ENCODE measurements at regions not wholly inside any gene's neighbourhood (a gene's known extent, or its start where the extent isn't known, plus 50 kb on each side); places are given as distances from the start of the nearest gene placed in this dataset.
"Not testable (repeated sequence)": the region's sequence is repeated elsewhere in the genome, so short reads cannot be mapped to it uniquely, and the experiment has no call there.

- H3K27me3 Mint-ChIP-seq: no peaks in the 10 kb centered on the region
- H3K9me3 Mint-ChIP-seq: peaks cover 2% of the 10 kb centered on the region
- no peaks in the 10 kb centered on the region for H3K4me1 Mint-ChIP-seq (ENCODE audit: low read depth)
- no peak for DNase-seq
- no peaks in the 10 kb centered on the region for H3K36me3 Mint-ChIP-seq (ENCODE audit: low read depth)
- H3K27ac Mint-ChIP-seq: no peak overlapping the region
- no peak overlapping the region for H3K4me3 Mint-ChIP-seq
These were observed 297.0 kb downstream of the SH3GL2 start for GRCh38 chr9:17875886-17876285.

- Mint-ChIP-seq H3K27ac (no peak overlapping the region), H3K4me1 (ENCODE audit: low read depth) (no peaks in the 10 kb centered on the region), H3K27me3 (no peaks in the 10 kb centered on the region), H3K4me3 (no peak overlapping the region), H3K9me3 (peaks cover 2% of the 10 kb centered on the region), H3K36me3 (ENCODE audit: low read depth) (no peaks in the 10 kb centered on the region)
- no peak for DNase-seq
These were observed 297.8 kb downstream of the SH3GL2 start for GRCh38 chr9:17876687-17877086.

- no peak for DNase-seq
- H3K27me3 Mint-ChIP-seq: no peaks in the 10 kb centered on the region
- no peak overlapping the region for H3K4me3 Mint-ChIP-seq
- peaks cover 3% of the 10 kb centered on the region for H3K9me3 Mint-ChIP-seq
- H3K4me1 Mint-ChIP-seq (ENCODE audit: low read depth): no peaks in the 10 kb centered on the region
- H3K36me3 Mint-ChIP-seq (ENCODE audit: low read depth): no peaks in the 10 kb centered on the region
- H3K27ac Mint-ChIP-seq: no peak overlapping the region
These were observed 300.0 kb downstream of the SH3GL2 start for GRCh38 chr9:17878810-17879370.

- Mint-ChIP-seq H3K9me3 (peaks cover 3% of the 10 kb centered on the region), H3K27ac (no peak overlapping the region), H3K4me1 (ENCODE audit: low read depth) (no peaks in the 10 kb centered on the region), H3K27me3 (no peaks in the 10 kb centered on the region), H3K36me3 (ENCODE audit: low read depth) (no peaks in the 10 kb centered on the region), H3K4me3 (no peak overlapping the region)
- DNase-seq: no peak
These were observed 302.5 kb downstream of the SH3GL2 start for GRCh38 chr9:17881371-17881770.

- no peak for DNase-seq
These were observed 304.1 kb downstream of the SH3GL2 start for GRCh38 chr9:17882688-17883594.

GRCh38 chr9:17888066-17888465 lies 309.2 kb downstream of the SH3GL2 start:
- Mint-ChIP-seq H3K4me1 (ENCODE audit: low read depth) (no peaks in the 10 kb centered on the region), H3K27ac (no peak overlapping the region), H3K9me3 (peaks cover 2% of the 10 kb centered on the region), H3K4me3 (no peak overlapping the region), H3K27me3 (no peaks in the 10 kb centered on the region), H3K36me3 (ENCODE audit: low read depth) (no peaks in the 10 kb centered on the region)
- DNase-seq: no peak

More at GRCh38 chr9:17882688-17883594, 304.1 kb downstream of the SH3GL2 start:
- H3K27me3 Mint-ChIP-seq: no peaks in the 10 kb centered on the region
- no peaks in the 10 kb centered on the region for H3K4me1 Mint-ChIP-seq (ENCODE audit: low read depth)
- no peak overlapping the region for H3K4me3 Mint-ChIP-seq
- H3K27ac Mint-ChIP-seq: no peak overlapping the region
- H3K9me3 Mint-ChIP-seq: peaks cover 3% of the 10 kb centered on the region
- H3K36me3 Mint-ChIP-seq (ENCODE audit: low read depth): no peaks in the 10 kb centered on the region

GRCh38 chr9:17888964-17889363 lies 310.1 kb downstream of the SH3GL2 start:
- not testable (repeated sequence) for H3K4me1 Mint-ChIP-seq (ENCODE audit: low read depth); H3K27me3 Mint-ChIP-seq; H3K27ac Mint-ChIP-seq; H3K4me3 Mint-ChIP-seq; DNase-seq; H3K9me3 Mint-ChIP-seq; H3K36me3 Mint-ChIP-seq (ENCODE audit: low read depth)

- Mint-ChIP-seq H3K36me3 (ENCODE audit: low read depth) (no peaks in the 10 kb centered on the region), H3K27ac (no peak overlapping the region), H3K4me3 (no peak overlapping the region), H3K27me3 (no peaks in the 10 kb centered on the region), H3K9me3 (peaks cover 4% of the 10 kb centered on the region), H3K4me1 (ENCODE audit: low read depth) (no peaks in the 10 kb centered on the region)
- DNase-seq: no peak
These were observed 315.8 kb downstream of the SH3GL2 start for GRCh38 chr9:17894501-17895160.

GRCh38 chr9:17900606-17901005 lies 321.7 kb downstream of the SH3GL2 start:
- Mint-ChIP-seq H3K36me3 (ENCODE audit: low read depth) (no peaks in the 10 kb centered on the region), H3K27me3 (peaks cover 13% of the 10 kb centered on the region), H3K4me3 (no peak overlapping the region), H3K4me1 (ENCODE audit: low read depth) (no peaks in the 10 kb centered on the region), H3K27ac (no peak overlapping the region), H3K9me3 (peaks cover 4% of the 10 kb centered on the region)
- DNase-seq: no peak

GRCh38 chr9:17905366-17905765 lies 326.5 kb downstream of the SH3GL2 start:
- Mint-ChIP-seq H3K27me3 (peaks cover 39% of the 10 kb centered on the region), H3K27ac (no peak overlapping the region), H3K4me3 (no peak overlapping the region), H3K9me3 (no peaks in the 10 kb centered on the region), H3K36me3 (ENCODE audit: low read depth) (no peaks in the 10 kb centered on the region), H3K4me1 (ENCODE audit: low read depth) (no peaks in the 10 kb centered on the region)
- DNase-seq: no peak

- Mint-ChIP-seq H3K4me3 (no peak overlapping the region), H3K9me3 (no peaks in the 10 kb centered on the region), H3K27me3 (peaks cover 39% of the 10 kb centered on the region), H3K4me1 (ENCODE audit: low read depth) (no peaks in the 10 kb centered on the region), H3K36me3 (ENCODE audit: low read depth) (no peaks in the 10 kb centered on the region), H3K27ac (no peak overlapping the region)
- DNase-seq: no peak
These were observed 326.9 kb downstream of the SH3GL2 start for GRCh38 chr9:17905781-17906175.

GRCh38 chr9:17906176-17906840 lies 327.4 kb downstream of the SH3GL2 start:
- Mint-ChIP-seq H3K27ac (no peak overlapping the region), H3K4me3 (no peak overlapping the region)

GRCh38 chr9:17906841-17907778 lies 328.2 kb downstream of the SH3GL2 start:
- Mint-ChIP-seq H3K4me1 (ENCODE audit: low read depth) (no peaks in the 10 kb centered on the region), H3K36me3 (ENCODE audit: low read depth) (no peaks in the 10 kb centered on the region), H3K27ac (no peak overlapping the region), H3K27me3 (peaks cover 39% of the 10 kb centered on the region), H3K4me3 (no peak overlapping the region), H3K9me3 (peaks cover 2% of the 10 kb centered on the region)
- DNase-seq: no peak

More at GRCh38 chr9:17906176-17906840, 327.4 kb downstream of the SH3GL2 start:
- no peak for DNase-seq
- no peaks in the 10 kb centered on the region for H3K36me3 Mint-ChIP-seq (ENCODE audit: low read depth)
- peaks cover 39% of the 10 kb centered on the region for H3K27me3 Mint-ChIP-seq
- peaks cover 2% of the 10 kb centered on the region for H3K9me3 Mint-ChIP-seq
- H3K4me1 Mint-ChIP-seq (ENCODE audit: low read depth): no peaks in the 10 kb centered on the region

Data from activated T-cell treated with anti-CD3 and anti-CD28 coated beads, Interleukin-2, amount 50 U/mL, for 24 hours (primary cell).